Left lung (tissue), 4 donors: ENCODE measurements at regions not wholly inside any gene's neighbourhood (a gene's known extent, or its start where the extent isn't known, plus 50 kb on each side); places are given as distances from the start of the nearest gene placed in this dataset.

Experiments used
- ATAC-seq: fragments of 200-7000 bp; cut with Tn5 transposase; one replicate; pipeline ENCODE4 v1.9.1; 2020; ENCODE audit warnings: moderate library complexity
- DNase-seq, 4 donors: peaks; one replicate each; pipeline ENCODE4 v3.0.0-alpha.2; 2013 to 2020
- H3K27ac ChIP-seq, 2 donors: fragments of 200-600 bp; sonication (generic) in 1 of 2; one replicate each; pipeline versions ENCODE4 v1.5.0 to v1.8.0; 2020 to 2021
- H3K27me3 ChIP-seq, 2 donors: fragments of 200-600 bp; sonication (generic) in 1 of 2; one replicate each; pipeline versions ENCODE4 v1.5.0 to v1.8.0; 2020 to 2021
- H3K36me3 ChIP-seq, 2 donors: fragments of 200-600 bp; sonication (generic) in 1 of 2; one replicate each; pipeline versions ENCODE4 v1.5.0 to v1.8.0; 2020 to 2021
- H3K4me1 ChIP-seq, 2 donors: fragments of 200-600 bp; one replicate each; pipeline ENCODE4 v1.8.0; 2021
- H3K4me3 ChIP-seq, 2 donors: fragments of 200-600 bp; sonication (generic) in 1 of 2; one replicate each; pipeline versions ENCODE4 v1.5.0 to v1.8.0; 2020 to 2021; ENCODE audit warnings: mild to moderate bottlenecking in 1 of 2
- H3K9me3 ChIP-seq, 2 donors: fragments of 200-600 bp; sonication (generic) in 1 of 2; one replicate each; pipeline versions ENCODE4 v1.5.0 to v1.8.0; 2020 to 2021
- CTCF ChIP-seq, 2 donors: fragments of 200-600 bp; sonication (generic) in 1 of 2; IDR thresholded peaks; one replicate each; pipeline versions ENCODE4 v1.5.0 to v1.8.0; 2021; ENCODE audit warnings: antibody characterized with exemption in 2 of 2
- intact Hi-C, 2 donors: fragments of 100-400 bp; cut with DNase I; formaldehyde crosslinking; loops; one replicate each; pipeline versions ENCODE4 v1.11.2 to v1.14.2; 2022
- donor health status: DM: no; HTN: yes; CAD: no.
- donor health status: DM: no; HTN: no; CAD: no.

- no peaks in the 10 kb centered on the region for H3K9me3 ChIP-seq
- no peak overlapping the region for H3K27ac ChIP-seq
- intact Hi-C loops, result no loop called here
- ATAC-seq (no peak), DNase-seq (no peak)
- TF ChIP-seq CTCF (IDR thresholded peaks at IDR 0.05), result no peak
- no peaks in the 10 kb centered on the region for H3K27me3 ChIP-seq
- no peaks in the 10 kb centered on the region for H3K4me1 ChIP-seq
- no peaks in the 10 kb centered on the region for H3K36me3 ChIP-seq
- H3K4me3 ChIP-seq, result no peak overlapping the region
These were observed 398.7 kb upstream of the C16orf82 start for GRCh38 chr16:26668026-26668425.

GRCh38 chr16:26672206-26672605 is 394.5 kb upstream of the C16orf82 start:
- Histone ChIP-seq H3K27me3 (no peaks in the 10 kb centered on the region), H3K36me3 (no peaks in the 10 kb centered on the region), H3K9me3 (no peaks in the 10 kb centered on the region), H3K4me1 (no peaks in the 10 kb centered on the region), H3K27ac (no peak overlapping the region), H3K4me3 (no peak overlapping the region)
- ATAC-seq (no peak), DNase-seq (no peak)
- intact Hi-C loops, result no loop called here
- TF ChIP-seq CTCF (IDR thresholded peaks at IDR 0.05), result no peak

GRCh38 chr16:26673011-26673410 is 393.7 kb upstream of the C16orf82 start:
- intact Hi-C loops, result no loop called here
- TF ChIP-seq CTCF (IDR thresholded peaks at IDR 0.05), result no peak
- no peaks in the 10 kb centered on the region for H3K4me1 ChIP-seq

GRCh38 chr16:26680671-26681070 is 386.1 kb upstream of the C16orf82 start:
- intact Hi-C loops, result no loop called here
- no peaks in the 10 kb centered on the region for H3K27me3 ChIP-seq
- no peak for TF ChIP-seq CTCF (IDR thresholded peaks at IDR 0.05)
- no peaks in the 10 kb centered on the region for H3K9me3 ChIP-seq
- H3K4me1 ChIP-seq, result no peaks in the 10 kb centered on the region
- H3K4me3 ChIP-seq, result no peak overlapping the region
- no peak for ATAC-seq
- no peaks in the 10 kb centered on the region for H3K36me3 ChIP-seq
- no peak for DNase-seq
- H3K27ac ChIP-seq, result no peak overlapping the region

More at GRCh38 chr16:26673011-26673410, 393.7 kb upstream of the C16orf82 start:
- H3K36me3 ChIP-seq, result no peaks in the 10 kb centered on the region
- H3K27ac ChIP-seq, result no peak overlapping the region
- ATAC-seq (no peak), DNase-seq (no peak)
- no peak overlapping the region for H3K4me3 ChIP-seq
- H3K9me3 ChIP-seq, result no peaks in the 10 kb centered on the region
- no peaks in the 10 kb centered on the region for H3K27me3 ChIP-seq

GRCh38 chr16:26688105-26688504 is 378.6 kb upstream of the C16orf82 start:
- Histone ChIP-seq H3K4me1 (no peaks in the 10 kb centered on the region), H3K27ac (no peak overlapping the region), H3K27me3 (no peaks in the 10 kb centered on the region), H3K4me3 (no peak overlapping the region), H3K9me3 (no peaks in the 10 kb centered on the region), H3K36me3 (no peaks in the 10 kb centered on the region)
- no peak for DNase-seq
- no peak for ATAC-seq
- intact Hi-C loops, result no loop called here
- no peak for TF ChIP-seq CTCF (IDR thresholded peaks at IDR 0.05)
